ENCODE measurements at regions not wholly inside any gene's neighbourhood (a gene's known extent, or its start where the extent isn't known, plus 50 kb on each side); places are given as distances from the start of the nearest gene placed in this dataset.
A peak's percentile ranks its signal among the peaks of the same experiment; 100 is the strongest.

GRCh38 chr5:115415143-115415491, 118.7 kb upstream of the CCDC112 start:
- Histone ChIP-seq H3K4me1 (peaks cover 4 to 39% (median 26%) of the 10 kb centered on the region in 4 donors), H3K27me3 (no peaks in the 10 kb centered on the region), H3K36me3 (no peaks in the 10 kb centered on the region), H3K4me3 (no peak overlapping the region), H3K9me3 (no peaks in the 10 kb centered on the region), H3K27ac (peak overlapping the region; percentile 1 to 78 (median 58))
- TF ChIP-seq POLR2A (IDR thresholded peaks at IDR 0.05) (no peak), POLR2AphosphoS5 (IDR thresholded peaks at IDR 0.05) (peak; percentile 47 to 49), EP300 (IDR thresholded peaks at IDR 0.05) (peak in 1 of 4 donors; percentile 90), CTCF (IDR thresholded peaks at IDR 0.05) (no peak)
- WGBS, 2 donors = 57 to 73% methylated on average over 1 of the region's 1 CpG
- DNase-seq = peak in 1 of 2 donors; percentile 88
- ATAC-seq (ENCODE audit: low FRiP score in 2 of 2) = peak; percentile 53 to 93

- Histone ChIP-seq H3K4me3 (no peak overlapping the region), H3K4me1 (peaks cover 4 to 34% (median 23%) of the 10 kb centered on the region in 4 donors), H3K9me3 (no peaks in the 10 kb centered on the region), H3K27ac (peak overlapping the region in 3 of 4 donors; percentile 56 to 78 (median 61)), H3K27me3 (no peaks in the 10 kb centered on the region), H3K36me3 (no peaks in the 10 kb centered on the region)
- ATAC-seq (ENCODE audit: low FRiP score in 2 of 2) = peak; percentile 89 to 92
- DNase-seq = peak in 1 of 2 donors; percentile 55
- no peak for TF ChIP-seq POLR2A (IDR thresholded peaks at IDR 0.05)
- TF ChIP-seq EP300 (IDR thresholded peaks at IDR 0.05) = peak in 3 of 4 donors; percentile 16 to 85 (median 48)
- peak; percentile 73 to 77 for TF ChIP-seq POLR2AphosphoS5 (IDR thresholded peaks at IDR 0.05)
- TF ChIP-seq CTCF (IDR thresholded peaks at IDR 0.05) = no peak
- 39 to 55% methylated on average over 5 of the region's 5 CpGs for WGBS, 2 donors
Observed at GRCh38 chr5:115414406-115415142, 118.1 kb upstream of the CCDC112 start.

GRCh38 chr5:115413651-115414050, 117.2 kb upstream of the CCDC112 start:
- Histone ChIP-seq H3K36me3 (no peaks in the 10 kb centered on the region), H3K4me1 (peaks cover 4 to 26% (median 19%) of the 10 kb centered on the region in 4 donors), H3K4me3 (no peak overlapping the region), H3K27me3 (no peaks in the 10 kb centered on the region), H3K27ac (peak overlapping the region in 2 of 4 donors; percentile 61 to 78), H3K9me3 (no peaks in the 10 kb centered on the region)
- TF ChIP-seq POLR2A (IDR thresholded peaks at IDR 0.05) (no peak), CTCF (IDR thresholded peaks at IDR 0.05) (no peak), POLR2AphosphoS5 (IDR thresholded peaks at IDR 0.05) (no peak), EP300 (IDR thresholded peaks at IDR 0.05) (no peak)
- DNase-seq (no peak), ATAC-seq (ENCODE audit: low FRiP score in 2 of 2) (no peak)
- WGBS, 2 donors = 85 to 88% methylated on average over 1 of the region's 1 CpG

GRCh38 chr5:115409094-115409493, 112.6 kb upstream of the CCDC112 start:
- ATAC-seq (ENCODE audit: low FRiP score in 2 of 2) (no peak), DNase-seq (no peak)
- no peak for TF ChIP-seq POLR2AphosphoS5 (IDR thresholded peaks at IDR 0.05)
- no peak for TF ChIP-seq CTCF (IDR thresholded peaks at IDR 0.05)
- TF ChIP-seq EP300 (IDR thresholded peaks at IDR 0.05) = no peak
- no peak for TF ChIP-seq POLR2A (IDR thresholded peaks at IDR 0.05)
- Histone ChIP-seq H3K4me3 (no peak overlapping the region), H3K27ac (no peak overlapping the region), H3K9me3 (no peaks in the 10 kb centered on the region), H3K27me3 (no peaks in the 10 kb centered on the region), H3K4me1 (peaks cover 2 to 6% (median 4%) of the 10 kb centered on the region in 4 donors), H3K36me3 (no peaks in the 10 kb centered on the region)
- WGBS, 2 donors = 73 to 89% methylated on average over 2 of the region's 2 CpGs

Measured in upper lobe of left lung (tissue), 6 donors.